Ishikawa (cell line): ENCODE measurements at regions not wholly inside any gene's neighbourhood (a gene's known extent, or its start where the extent isn't known, plus 50 kb on each side); places are given as distances from the start of the nearest gene placed in this dataset.

Source experiments
- CEBPB ChIP-seq: IDR thresholded peaks from 2 replicates; pipeline ENCODE4 v1.6.1; 2012
- CREB1 ChIP-seq: IDR thresholded peaks from 2 replicates; pipeline ENCODE4 v1.6.1; 2012; ENCODE audit warnings: low read depth
- EGR1 ChIP-seq: IDR thresholded peaks from 2 replicates; pipeline ENCODE4 v1.6.1; 2012
- EP300 ChIP-seq: IDR thresholded peaks from 2 replicates; pipeline ENCODE4 v1.6.1; 2012; ENCODE audit warnings: borderline replicate concordance
- FOXM1 ChIP-seq: IDR thresholded peaks from 2 replicates; pipeline ENCODE4 v1.6.1; 2012; ENCODE audit warnings: low read depth, borderline replicate concordance
- MAX ChIP-seq: IDR thresholded peaks from 2 replicates; pipeline ENCODE4 v1.6.1; 2012
- NFIC ChIP-seq: IDR thresholded peaks from 2 replicates; pipeline ENCODE4 v1.6.1; 2012
- RAD21 ChIP-seq: IDR thresholded peaks from 2 replicates; pipeline ENCODE4 v1.6.1; 2012; ENCODE audit warnings: low read depth
- REST ChIP-seq: IDR thresholded peaks from 2 replicates; pipeline ENCODE4 v1.6.1; 2012; ENCODE audit warnings: low read depth, mild to moderate bottlenecking
- TCF12 ChIP-seq: IDR thresholded peaks from 2 replicates; pipeline ENCODE4 v1.6.1; 2012; ENCODE audit warnings: low read depth
- TEAD4 ChIP-seq: IDR thresholded peaks from 2 replicates; pipeline ENCODE4 v1.6.1; 2012
- YY1 ChIP-seq: IDR thresholded peaks from 2 replicates; pipeline ENCODE4 v1.6.1; 2012; ENCODE audit warnings: low read depth
- ZBTB7A ChIP-seq: IDR thresholded peaks from 2 replicates; pipeline ENCODE4 v1.6.1; 2012; ENCODE audit warnings: low read depth
- TF ChIP-seq, protein P1 (sequence below): IDR thresholded peaks from 2 replicates; pipeline ENCODE4 v1.6.1; 2012

DNA sequence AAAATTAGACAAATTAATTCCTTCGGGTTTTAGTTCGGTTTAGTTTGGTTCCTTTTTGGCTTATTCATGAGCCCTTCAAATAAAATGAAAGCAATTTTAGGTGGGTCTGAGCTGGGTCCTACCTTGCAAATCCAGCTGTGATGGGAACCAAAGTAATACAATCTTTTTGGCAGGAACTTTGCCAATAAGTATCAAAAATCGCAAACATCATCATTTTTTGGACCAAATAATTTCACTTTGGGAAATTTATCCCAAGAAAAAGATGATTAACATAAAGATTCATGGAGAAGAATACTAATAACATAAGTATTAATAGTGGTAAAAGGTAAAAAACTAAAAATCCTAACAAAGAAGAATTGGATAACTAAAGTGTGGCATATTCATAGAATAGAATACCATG is 67.8 kb upstream of the MYOCD start:
- TF ChIP-seq, protein P1, sequence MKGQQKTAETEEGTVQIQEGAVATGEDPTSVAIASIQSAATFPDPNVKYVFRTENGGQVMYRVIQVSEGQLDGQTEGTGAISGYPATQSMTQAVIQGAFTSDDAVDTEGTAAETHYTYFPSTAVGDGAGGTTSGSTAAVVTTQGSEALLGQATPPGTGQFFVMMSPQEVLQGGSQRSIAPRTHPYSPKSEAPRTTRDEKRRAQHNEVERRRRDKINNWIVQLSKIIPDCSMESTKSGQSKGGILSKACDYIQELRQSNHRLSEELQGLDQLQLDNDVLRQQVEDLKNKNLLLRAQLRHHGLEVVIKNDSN = no peak
- TF ChIP-seq YY1 (no peak), EP300 (no peak), RAD21 (no peak), REST (no peak), TEAD4 (no peak), TCF12 (no peak), NFIC (no peak), CREB1 (no peak), FOXM1 (no peak), ZBTB7A (no peak), MAX (no peak), CEBPB (no peak), EGR1 (no peak)
